SK-N-SH (cell line): ENCODE measurements at regions not wholly inside any gene's neighbourhood (a gene's known extent, or its start where the extent isn't known, plus 50 kb on each side); places are given as distances from the start of the nearest gene placed in this dataset.

Experiments used
- CTCF ChIA-PET: fragments of 300-600, 350-600 bp; formaldehyde crosslinking; extraction: SDS; loops from one replicate; lab custom pipeline; 2021; lab: Yijun Ruan, JAX
- POLR2A ChIA-PET: fragments of 350-600 bp; sonication (Branson Sonifier 250); formaldehyde crosslinking; extraction: SDS; loops from one replicate; lab custom pipeline; 2020; ENCODE audit warnings: antibody characterized with exemption, inconsistent platforms; lab: Yijun Ruan, JAX
- DNase-seq: peaks from one replicate; pipeline ENCODE4 v3.0.0; 2012
- H2AFZ ChIP-seq: fragments of 200-600 bp; sonication (generic); 2 replicates; pipeline ENCODE4 v1.8.1; 2016; ENCODE audit warnings: antibody characterized with exemption, mild to moderate bottlenecking, low read depth
- H3F3A ChIP-seq: fragments of 200-600 bp; sonication (generic); replicated peaks from 2 replicates; pipeline ENCODE3; 2016; ENCODE audit warnings: antibody characterized with exemption, mild to moderate bottlenecking; ENCODE audit not compliant: insufficient read depth
- H3K27ac ChIP-seq, 2 experiments: fragments of 200-500 bp in 1 of 2; fragments of 200-600 bp in 1 of 2; sonication (Bioruptor generic) in 1 of 2; sonication (generic), shearing (Covaris generic) in 1 of 2; 2 replicates each; pipeline versions ENCODE4 v1.5.1 to v1.6.1; 2014 to 2016; ENCODE audit warnings: low read depth in 2 of 2, inconsistent platforms in 1 of 2, low read length in 1 of 2, mild to moderate bottlenecking in 1 of 2, mixed read lengths in 1 of 2
- H3K27me3 ChIP-seq: fragments of 200-600 bp; sonication (generic), shearing (Covaris generic); 2 replicates; pipeline ENCODE4 v1.6.1; 2016; ENCODE audit warnings: mixed run types; ENCODE audit not compliant: insufficient read depth
- H3K36me3 ChIP-seq, 2 experiments: fragments of 200-500 bp in 1 of 2; fragments of 200-600 bp in 1 of 2; sonication (Bioruptor generic) in 1 of 2; sonication (generic) in 1 of 2; replicated peaks in 1 of 2; 2 replicates each; pipeline versions ENCODE3 to v1.5.1; 2014 to 2016; ENCODE audit warnings: low read length in 1 of 2, mild to moderate bottlenecking in 1 of 2; ENCODE audit not compliant: insufficient read depth in 2 of 2, control insufficient read depth in 1 of 2
- H3K4me1 ChIP-seq, 2 experiments: fragments of 200-500 bp in 1 of 2; fragments of 200-600 bp in 1 of 2; sonication (Bioruptor generic) in 1 of 2; sonication (generic), shearing (Covaris generic) in 1 of 2; 2 replicates each; pipeline versions ENCODE4 v1.5.1 to v1.6.1; 2014 to 2016; ENCODE audit warnings: low read depth in 1 of 2, low read length in 1 of 2, mixed run types in 1 of 2; ENCODE audit not compliant: insufficient read depth in 2 of 2, control insufficient read depth in 1 of 2
- H3K4me2 ChIP-seq: fragments of 200-600 bp; sonication (generic), shearing (Covaris generic); 2 replicates; pipeline ENCODE4 v1.6.1; 2017; ENCODE audit warnings: mixed run types
- H3K4me3 ChIP-seq, 2 experiments: fragments of 200-500 bp in 1 of 2; fragments of 200-600 bp in 1 of 2; sonication (Bioruptor generic) in 1 of 2; sonication (generic), shearing (Covaris generic) in 1 of 2; 2 replicates each; pipeline versions ENCODE4 v1.5.1 to v1.8.1; 2014 to 2016; ENCODE audit warnings: low read depth in 2 of 2, inconsistent platforms in 1 of 2, low read length in 1 of 2, mild to moderate bottlenecking in 1 of 2, mixed read lengths in 1 of 2, moderate library complexity in 1 of 2
- H3K79me2 ChIP-seq: fragments of 200-600 bp; sonication (generic); 2 replicates; pipeline ENCODE4 v1.8.1; 2017; ENCODE audit warnings: mild to moderate bottlenecking; ENCODE audit not compliant: insufficient read depth
- H3K9ac ChIP-seq: fragments of 200-600 bp; sonication (generic); 2 replicates; pipeline ENCODE4 v1.6.1; 2017; ENCODE audit warnings: mixed run types
- H3K9me2 ChIP-seq: fragments of 200-600 bp; sonication (generic); 2 replicates; pipeline ENCODE4 v1.6.1; 2017; ENCODE audit warnings: mixed run types
- H3K9me3 ChIP-seq: fragments of 200-600 bp; sonication (generic); 2 replicates; pipeline ENCODE4 v1.6.1; 2017; ENCODE audit warnings: mixed run types, mild to moderate bottlenecking, moderate library complexity
- H4K20me1 ChIP-seq: fragments of 200-600 bp; sonication (generic); 2 replicates; pipeline ENCODE4 v1.6.1; 2017; ENCODE audit warnings: mild to moderate bottlenecking, mixed run types; ENCODE audit not compliant: insufficient read depth
- ELF1 ChIP-seq: IDR thresholded peaks from 2 replicates; pipeline ENCODE4 v1.4.0; 2012
- EZH2phosphoT487 ChIP-seq: fragments of 200-600 bp; sonication (generic); IDR thresholded peaks from 2 replicates; pipeline ENCODE4 v1.6.1; 2017; ENCODE audit warnings: low read depth, mixed run types, mild to moderate bottlenecking, antibody characterized with exemption, moderate library complexity, borderline replicate concordance
- MXI1 ChIP-seq: IDR thresholded peaks from 2 replicates; pipeline ENCODE4 v1.6.1; 2012; ENCODE audit warnings: mild to moderate bottlenecking, low read depth, low read length, improper control_type of control experiment
- NFIC ChIP-seq: IDR thresholded peaks from 2 replicates; pipeline ENCODE4 v1.4.0; 2012; ENCODE audit warnings: borderline replicate concordance
- POLR2AphosphoS5 ChIP-seq: IDR thresholded peaks from 2 replicates; pipeline ENCODE4 v1.6.1; 2012; ENCODE audit warnings: low read depth, low read length
- RAD21 ChIP-seq: IDR thresholded peaks from 2 replicates; pipeline ENCODE4 v1.6.1; 2012; ENCODE audit warnings: mild to moderate bottlenecking, low read length
- RCOR1 ChIP-seq: fragments of 150-350 bp; IDR thresholded peaks from 2 replicates; pipeline ENCODE4 v1.6.1; 2017; ENCODE audit warnings: antibody characterized with exemption, low read length
- RXRA ChIP-seq: IDR thresholded peaks from 2 replicates; pipeline ENCODE4 v1.4.0; 2012; ENCODE audit warnings: low read depth, mild to moderate bottlenecking, borderline replicate concordance
- TAF1 ChIP-seq: IDR thresholded peaks from 2 replicates; pipeline ENCODE4 v1.6.1; 2012; ENCODE audit warnings: low read depth, mild to moderate bottlenecking, low read length, moderate library complexity, borderline replicate concordance
- USF1 ChIP-seq: IDR thresholded peaks from 2 replicates; pipeline ENCODE4 v1.4.0; 2012; ENCODE audit warnings: low read depth, borderline replicate concordance
- USF2 ChIP-seq: fragments of 150-350 bp; IDR thresholded peaks from 2 replicates; pipeline ENCODE4 v1.6.1; 2017; ENCODE audit warnings: antibody characterized with exemption, low read length, low read depth, borderline replicate concordance
- YY1 ChIP-seq: IDR thresholded peaks from 2 replicates; pipeline ENCODE4 v1.4.0; 2012; ENCODE audit warnings: low read depth, mild to moderate bottlenecking
- ZBTB33 ChIP-seq: IDR thresholded peaks from 2 replicates; pipeline ENCODE4 v1.4.0; 2012; ENCODE audit warnings: low read depth, borderline replicate concordance
- WGBS: methylation state at CpG from one replicate; pipeline ENCODE4 v1.1.6; 2017; ENCODE audit warnings: low lambda C conversion rate; 5-methylcytosine and 5-hydroxymethylcytosine counted together

- DNase-seq: no peak
- H3K27ac ChIP-seq: no peak overlapping the region
- CTCF ChIA-PET: no interaction called here
- no peak overlapping the region for H3K4me3 ChIP-seq
- no peaks in the 10 kb centered on the region for H3K9me2 ChIP-seq
- H2AFZ ChIP-seq: no peak overlapping the region
- H3K4me1 ChIP-seq: no peaks in the 10 kb centered on the region
- H3K79me2 ChIP-seq: no peaks in the 10 kb centered on the region
- no peaks in the 10 kb centered on the region for H3K36me3 ChIP-seq
- H3F3A ChIP-seq: no peaks in the 10 kb centered on the region
- 72% methylated on average over 4 of the region's 13 CpGs for WGBS
- H3K9me3 ChIP-seq: no peaks in the 10 kb centered on the region
- no peaks in the 10 kb centered on the region for H4K20me1 ChIP-seq
- H3K4me2 ChIP-seq: no peak overlapping the region
- H3K27me3 ChIP-seq: no peaks in the 10 kb centered on the region
- H3K9ac ChIP-seq: no peak overlapping the region
- TF ChIP-seq POLR2AphosphoS5 (no peak), TAF1 (no peak), RCOR1 (no peak)
- TF ChIP-seq, all 33 proteins: peak for 0
- POLR2A ChIA-PET: no interaction called here
Measured at GRCh38 chr1:4140241-4140640, 240.2 kb upstream of the C1orf174 start.

GRCh38 chr1:4140821-4141220, 240.7 kb upstream of the C1orf174 start:
- Histone ChIP-seq H3K27me3 (no peaks in the 10 kb centered on the region), H3K4me3 (no peak overlapping the region), H3K9me2 (no peaks in the 10 kb centered on the region), H4K20me1 (no peaks in the 10 kb centered on the region), H3K9me3 (no peaks in the 10 kb centered on the region), H3K9ac (no peak overlapping the region), H3K4me1 (no peaks in the 10 kb centered on the region), H2AFZ (no peak overlapping the region), H3K27ac (no peak overlapping the region), H3K36me3 (no peaks in the 10 kb centered on the region), H3K4me2 (no peak overlapping the region), H3F3A (no peaks in the 10 kb centered on the region), H3K79me2 (no peaks in the 10 kb centered on the region)
- no peak for DNase-seq
- WGBS: 20% methylated on average over 1 of the region's 9 CpGs
- ChIA-PET CTCF (interaction anchor here (1.3 to 1.5 kb wide), 2 partner anchors 15 to 229 kb away, joined by 3 to 4 read pairs; no protein-coding TSS in a partner anchor), POLR2A (no interaction called here)
- no peak for TF ChIP-seq TAF1
- no peak for TF ChIP-seq NFIC
- no peak for TF ChIP-seq RAD21
- no peak for TF ChIP-seq MXI1
- no peak for TF ChIP-seq YY1
- TF ChIP-seq USF2: no peak

GRCh38 chr1:4144349-4144971, 244.4 kb upstream of the C1orf174 start:
- no peaks in the 10 kb centered on the region for H4K20me1 ChIP-seq
- no peak overlapping the region for H3K27ac ChIP-seq
- WGBS: 55% methylated on average over 6 of the region's 6 CpGs
- no peaks in the 10 kb centered on the region for H3F3A ChIP-seq
- H3K4me1 ChIP-seq: no peaks in the 10 kb centered on the region
- H2AFZ ChIP-seq: no peak overlapping the region
- no peak for DNase-seq
- H3K4me3 ChIP-seq: no peak overlapping the region
- H3K9me2 ChIP-seq: no peaks in the 10 kb centered on the region
- no peaks in the 10 kb centered on the region for H3K36me3 ChIP-seq
- no peak overlapping the region for H3K4me2 ChIP-seq
- POLR2A ChIA-PET: no interaction called here
- CTCF ChIA-PET: no interaction called here
- H3K9me3 ChIP-seq: no peaks in the 10 kb centered on the region
- no peaks in the 10 kb centered on the region for H3K27me3 ChIP-seq
- H3K79me2 ChIP-seq: no peaks in the 10 kb centered on the region
- no peak overlapping the region for H3K9ac ChIP-seq
- no peak for TF ChIP-seq USF1
- no peak for TF ChIP-seq EZH2phosphoT487
- no peak for TF ChIP-seq RAD21
- no peak for TF ChIP-seq RXRA
- no peak for TF ChIP-seq ZBTB33
- TF ChIP-seq USF2: no peak
- no peak for TF ChIP-seq ELF1
